NCI-H1417 (cell line): ENCODE measurements at regions not wholly inside any gene's neighbourhood (a gene's known extent, or its start where the extent isn't known, plus 50 kb on each side); places are given as distances from the start of the nearest gene placed in this dataset.
"Not testable (repeated sequence)": the region's sequence is repeated elsewhere in the genome, so short reads cannot be mapped to it uniquely, and the experiment has no call there.

ENCODE experiments used
- DNase-seq, 3 experiments: peaks; one replicate each; lab custom pipeline; 2025; lab: John Stamatoyannopoulos, UW

DNA sequence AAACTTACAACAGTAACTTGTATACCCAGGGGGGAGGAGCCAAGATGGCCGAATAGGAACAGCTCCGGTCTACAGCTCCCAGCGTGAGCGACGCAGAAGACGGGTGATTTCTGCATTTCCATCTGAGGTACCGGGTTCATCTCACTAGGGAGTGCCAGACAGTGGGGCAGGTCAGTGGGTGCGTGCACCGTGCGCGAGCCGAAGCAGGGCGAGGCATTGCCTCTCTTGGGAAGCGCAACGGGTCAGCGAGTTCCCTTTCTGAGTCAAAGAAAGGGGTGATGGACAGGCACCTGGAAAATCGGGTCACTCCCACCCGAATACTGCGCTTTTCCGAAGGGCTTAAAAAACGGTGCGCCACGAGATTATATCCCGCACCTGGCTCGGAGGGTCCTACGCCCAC is 278.8 kb downstream of the FAM47B start:
- DNase-seq, result not testable (repeated sequence)

DNA sequence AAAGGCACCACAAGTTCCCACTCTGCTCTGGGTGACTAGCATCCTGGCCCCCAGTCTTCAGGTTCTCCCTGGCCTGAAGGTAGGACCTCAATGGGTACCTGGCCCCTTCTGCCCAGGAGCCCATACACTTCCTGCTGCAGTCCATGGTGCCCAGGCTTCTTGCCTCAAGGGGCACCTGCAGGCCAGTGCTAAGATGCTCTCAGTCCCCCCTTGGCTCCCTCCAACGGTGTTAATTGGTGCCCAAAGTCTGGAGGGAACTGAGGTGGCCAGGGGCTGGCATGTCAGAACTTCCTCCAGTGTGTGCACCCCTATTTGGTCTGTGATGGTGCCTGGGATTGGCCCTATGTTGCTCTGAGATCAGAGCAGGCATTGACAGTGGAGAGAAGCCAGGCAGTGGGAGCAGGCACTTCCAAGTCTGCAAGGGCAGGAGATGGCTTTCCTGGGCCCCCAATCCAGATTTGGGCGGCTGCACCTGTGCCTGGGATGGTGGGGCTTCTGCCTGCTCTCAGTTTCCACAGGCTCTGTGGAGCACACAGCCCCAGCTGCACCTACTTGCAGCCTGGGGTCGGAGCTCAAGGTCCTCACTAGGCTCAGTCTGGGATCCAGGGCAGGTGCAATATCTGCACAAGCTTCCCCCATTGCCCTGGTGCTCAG is 301.6 kb downstream of the FAM47B start:
- no peak for DNase-seq

DNA sequence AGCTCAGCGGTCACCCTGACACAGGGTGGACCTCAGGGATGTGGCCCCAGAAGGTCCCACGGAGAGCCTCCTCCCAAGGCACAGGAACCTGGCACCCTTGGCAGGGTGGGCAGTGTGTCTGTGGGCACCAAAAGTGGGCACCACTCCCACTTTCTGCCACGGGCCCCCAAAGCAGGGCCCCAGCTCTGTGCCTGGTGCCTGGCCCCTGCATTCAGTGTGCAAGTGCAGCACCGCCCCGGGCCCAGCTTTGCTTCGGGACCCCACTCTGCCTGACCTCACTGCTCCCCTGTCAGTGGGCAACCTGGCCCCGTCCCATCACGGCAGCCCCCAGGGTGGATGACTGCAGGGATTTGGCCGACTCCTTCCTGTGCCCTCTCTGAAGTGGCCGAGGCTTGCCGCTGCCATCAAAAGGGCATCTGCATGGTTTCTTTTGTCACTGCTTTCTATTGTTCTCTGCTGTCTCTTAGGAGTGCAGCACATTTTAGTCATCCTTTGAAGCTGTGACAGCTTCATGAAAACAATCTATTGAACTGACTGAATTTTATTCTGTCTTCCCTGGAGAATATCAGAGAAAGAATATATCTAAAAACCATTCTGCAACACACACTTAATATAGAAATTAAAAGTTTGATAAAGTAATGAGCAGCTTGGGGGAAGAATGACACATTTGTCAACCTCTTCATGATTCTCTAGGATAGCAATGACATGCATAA is 302.4 kb downstream of the FAM47B start:
- DNase-seq, result no peak

DNA sequence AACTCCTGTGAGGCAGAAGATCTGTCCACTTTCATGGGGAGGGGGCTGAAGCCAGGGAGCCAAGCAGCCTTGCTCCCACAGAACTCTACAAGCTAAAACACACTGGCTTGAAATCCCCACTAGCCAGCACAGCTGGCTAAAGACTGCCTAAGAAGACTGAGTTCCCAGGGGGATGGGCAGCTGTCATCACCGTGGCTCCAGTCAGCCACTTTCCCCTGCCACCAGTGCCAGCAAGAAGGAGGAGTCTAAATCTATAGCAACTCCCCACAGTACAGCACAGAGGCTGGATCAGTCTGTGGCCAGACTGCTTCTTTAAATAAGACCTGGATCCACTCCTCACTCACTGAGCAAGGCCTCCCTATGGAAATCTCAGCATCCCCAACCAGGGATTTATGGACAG is 308.6 kb downstream of the FAM47B start:
- DNase-seq, result no peak

DNA sequence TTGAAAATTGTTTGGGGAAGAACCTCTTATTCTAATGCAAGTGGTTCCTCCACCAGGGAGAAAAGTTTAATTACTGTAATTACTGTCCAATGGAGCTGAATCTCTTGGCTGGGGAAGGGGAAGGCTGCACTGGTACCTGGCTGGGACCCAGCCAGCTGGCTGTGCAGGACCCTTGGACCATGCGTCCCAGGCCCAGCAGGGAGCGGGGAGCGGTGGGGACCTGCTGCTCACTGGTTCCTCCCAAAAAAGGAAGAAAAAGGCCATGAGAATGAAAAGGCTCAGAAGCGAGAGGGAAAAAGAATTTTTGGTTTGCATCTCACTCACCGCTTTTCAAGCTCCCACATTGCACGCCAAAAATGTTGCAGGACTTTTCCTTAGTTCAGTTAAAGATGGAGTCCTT is 333.5 kb downstream of the FAM47B start:
- peak in 1 of 3 experiments; percentile 41 for DNase-seq

DNA sequence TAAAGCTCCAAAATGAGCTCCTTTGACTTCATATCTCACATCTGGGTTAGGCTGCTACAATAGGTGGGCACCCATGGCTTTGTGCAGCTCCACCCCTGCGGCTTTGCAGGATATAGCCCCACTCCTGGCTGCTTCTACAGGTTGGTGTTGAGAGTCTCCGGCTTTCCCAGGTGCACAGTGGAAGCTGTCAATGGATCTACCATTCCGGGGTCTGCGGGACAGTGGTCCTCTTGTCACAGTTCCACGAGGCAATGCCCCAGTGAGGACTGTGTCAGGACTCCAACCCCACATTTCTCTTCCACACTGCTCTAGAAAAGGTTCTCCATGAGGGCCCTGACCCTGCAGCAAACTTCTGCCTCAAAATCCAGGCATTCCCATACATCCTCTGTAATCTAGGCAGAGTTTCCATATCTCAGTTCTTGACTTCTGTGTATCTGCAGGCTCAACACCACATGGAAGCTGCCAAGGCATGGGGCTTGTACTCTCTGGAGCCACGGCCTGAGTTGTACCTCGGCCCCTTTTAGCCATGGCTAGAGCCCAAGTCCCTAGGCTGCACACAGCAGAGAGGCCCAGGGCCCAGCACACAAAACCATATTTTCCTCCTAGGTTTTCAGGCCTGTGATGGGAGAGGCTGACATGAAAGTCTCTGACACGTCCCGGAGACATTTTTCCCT is 342.8 kb downstream of the FAM47B start:
- no peak for DNase-seq

DNA sequence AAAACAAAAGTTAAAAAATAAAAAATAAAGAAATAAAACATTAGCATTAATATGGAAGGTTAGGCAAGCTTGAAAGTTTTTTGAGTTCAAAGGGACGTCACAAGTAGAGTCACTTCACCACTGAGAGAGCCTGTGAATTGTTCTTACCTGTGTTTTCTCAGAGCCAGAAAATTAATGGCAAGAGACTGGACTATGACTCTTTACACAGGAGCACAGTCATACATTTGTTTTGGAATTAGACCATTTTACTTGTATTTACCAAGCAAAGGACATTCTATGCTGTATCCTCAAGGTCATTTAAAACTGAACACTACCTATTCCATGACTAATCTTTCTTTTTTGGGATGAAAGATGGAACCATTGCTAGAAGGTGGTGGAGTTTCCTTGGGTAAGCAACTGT is 346.1 kb downstream of the FAM47B start:
- no peak for DNase-seq

DNA sequence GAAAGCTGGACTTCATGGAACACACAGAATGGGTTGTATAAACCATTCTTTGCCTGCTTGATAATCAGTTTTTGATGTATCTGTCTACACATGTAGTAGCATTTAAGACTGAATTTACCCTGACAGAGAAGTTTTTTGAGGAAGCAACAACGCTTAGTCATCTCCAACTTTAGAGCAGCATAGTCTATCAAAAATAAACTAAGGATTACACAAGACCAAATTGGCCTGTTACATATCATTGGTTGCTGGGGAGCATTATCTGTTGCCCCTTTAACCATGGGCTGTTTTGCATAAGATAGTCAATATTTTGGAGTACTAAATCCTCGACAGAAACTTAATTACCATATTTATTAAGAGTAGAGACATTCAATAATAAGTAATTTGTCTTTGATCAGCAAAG is 347.4 kb downstream of the FAM47B start:
- DNase-seq, result no peak

DNA sequence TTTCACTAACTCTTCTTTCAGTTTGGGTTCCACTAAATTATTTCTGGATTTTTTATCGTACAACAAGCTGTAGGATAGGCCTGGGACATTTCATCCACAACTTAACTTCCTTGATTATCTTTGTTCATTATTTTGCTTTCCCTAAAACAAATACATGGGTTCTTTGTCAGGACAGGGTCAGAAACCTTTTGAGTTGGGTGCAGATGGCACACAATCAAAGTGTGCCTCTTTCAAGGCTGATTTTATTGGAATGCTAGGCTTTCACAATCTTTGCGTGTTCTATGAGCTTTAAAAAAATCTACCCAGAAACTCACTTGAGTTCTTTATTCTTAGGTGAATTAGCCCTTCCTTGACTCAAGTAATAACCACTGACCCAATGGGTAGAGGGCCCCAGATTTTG is 348.4 kb downstream of the FAM47B start:
- DNase-seq, result no peak

DNA sequence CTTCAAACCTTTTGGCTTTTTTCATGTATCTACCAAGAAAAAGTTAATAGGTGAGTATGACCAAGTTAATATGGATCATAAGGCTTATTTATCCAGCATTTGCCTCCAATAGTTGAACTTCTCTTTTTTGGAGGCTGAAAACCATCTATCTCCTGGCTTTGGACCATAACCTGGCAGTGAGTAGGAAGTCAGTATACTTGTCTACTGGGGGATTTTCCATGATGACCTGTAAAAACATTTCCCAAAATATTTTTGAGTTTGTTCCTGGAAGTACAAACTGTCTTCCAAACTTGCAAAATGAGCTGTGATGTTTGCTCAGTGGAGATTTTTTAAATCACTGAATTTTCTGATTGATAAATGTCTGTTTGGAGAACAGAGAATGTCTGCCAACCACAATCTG is 349.9 kb downstream of the FAM47B start:
- DNase-seq, result no peak

DNA sequence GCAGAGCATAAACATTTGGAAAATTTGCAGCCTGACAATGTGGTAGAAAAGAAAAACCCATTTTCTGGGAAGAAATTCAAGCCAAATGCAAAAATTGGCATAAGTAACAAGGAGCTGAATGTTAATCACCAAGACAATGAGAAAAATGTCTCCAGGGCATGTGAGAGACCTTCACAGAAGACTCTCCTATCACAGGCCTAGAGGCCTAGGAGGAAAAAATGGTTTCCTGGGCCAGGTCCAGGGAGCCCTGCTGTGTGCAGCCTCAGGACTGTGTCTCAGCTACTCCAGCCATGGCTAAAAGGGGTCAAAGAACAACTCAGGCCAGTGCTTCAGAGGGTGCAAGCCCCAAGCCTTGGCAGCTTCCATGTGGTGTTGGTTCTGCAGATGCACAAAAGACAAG is 362.4 kb downstream of the FAM47B start:
- DNase-seq, result not testable (repeated sequence)

DNA sequence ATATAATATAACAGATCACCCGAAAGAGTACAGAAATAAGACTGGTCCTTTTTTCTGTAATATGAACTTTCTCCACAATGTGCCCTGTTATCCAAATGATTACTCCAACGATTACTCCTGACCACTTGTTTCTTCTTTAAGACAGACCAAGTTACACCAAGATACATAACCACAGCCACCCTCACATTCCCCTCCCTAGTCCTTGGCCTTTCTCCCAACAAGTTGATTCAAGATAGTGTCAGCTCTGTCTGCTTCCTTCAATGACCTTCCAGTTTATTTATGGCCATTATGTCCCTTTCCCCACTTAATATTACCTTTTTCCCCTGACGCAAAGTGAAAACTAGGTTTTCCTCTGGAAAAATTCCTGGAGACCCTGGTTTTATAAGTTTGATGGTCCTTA is 397.2 kb downstream of the FAM47B start:
- no peak for DNase-seq

DNA sequence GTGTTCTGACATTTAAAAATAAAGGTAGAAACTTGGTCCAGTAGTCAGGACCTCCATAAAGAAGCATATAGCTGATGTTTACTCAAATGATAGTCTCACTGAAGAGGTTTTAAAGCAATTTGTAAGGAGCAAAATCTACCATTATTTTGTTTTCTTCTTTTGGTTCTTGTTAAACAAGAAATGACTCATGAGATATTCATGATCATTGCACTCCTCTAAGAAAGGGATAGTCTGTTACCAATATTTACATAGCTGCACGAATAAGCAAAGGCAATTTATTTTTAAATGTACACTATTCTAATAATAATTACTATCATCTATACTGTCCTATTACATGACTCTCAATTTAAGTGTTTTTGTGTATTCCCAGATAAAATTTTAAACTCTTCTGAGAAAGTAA is 397.9 kb downstream of the FAM47B start:
- no peak for DNase-seq

DNA sequence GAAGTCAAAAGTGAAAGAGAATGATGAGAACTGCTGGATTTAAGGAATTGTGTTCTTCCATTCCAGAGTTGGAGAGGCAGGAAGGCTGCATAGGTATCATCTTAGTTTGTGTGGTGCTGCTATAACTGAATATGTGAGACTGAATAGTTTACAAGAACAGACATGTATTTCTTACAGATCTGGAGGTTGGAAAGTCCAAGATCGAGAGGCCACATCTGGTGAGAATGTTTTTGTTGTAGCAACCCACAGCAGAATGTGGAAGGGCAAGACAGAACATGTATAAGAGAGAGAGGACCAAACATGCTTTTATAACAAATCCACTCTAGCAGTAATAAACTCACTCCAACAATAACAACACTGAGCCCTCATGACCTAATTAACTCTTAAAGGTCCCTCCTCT is 408.6 kb downstream of the FAM47B start:
- peak in 1 of 3 experiments; percentile 23 for DNase-seq

DNA sequence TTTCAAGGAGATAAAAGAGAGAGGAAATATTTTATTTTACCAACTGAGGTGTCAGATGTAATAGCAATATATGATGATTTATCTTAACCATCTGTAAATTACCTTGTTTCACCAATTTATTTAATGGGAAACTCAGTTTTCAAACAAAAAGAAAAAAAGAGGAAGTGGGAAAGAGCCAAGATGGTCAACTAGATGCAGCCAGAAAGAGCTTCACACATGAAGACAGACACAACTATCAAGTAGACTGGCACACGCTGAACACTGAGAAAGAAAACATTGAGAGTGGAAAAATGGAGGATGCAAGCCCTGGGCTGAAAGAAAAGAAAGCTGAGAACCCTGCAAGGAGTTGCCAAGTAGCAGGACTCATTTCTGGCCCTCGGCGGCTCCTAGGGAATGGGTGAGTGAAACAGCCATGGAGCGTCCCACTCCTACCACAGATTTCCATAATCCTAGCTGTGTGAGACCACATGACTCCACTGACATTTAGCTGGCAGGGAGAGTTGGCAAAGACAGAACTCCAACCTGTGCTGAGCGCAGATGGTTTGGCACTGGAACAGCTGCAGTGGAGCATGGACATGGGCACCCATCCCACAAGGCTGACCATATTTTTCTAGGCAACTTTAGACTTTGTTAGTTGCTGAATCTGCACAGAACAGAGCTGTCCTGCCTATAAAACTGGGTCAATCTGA is 409.3 kb downstream of the FAM47B start:
- no peak for DNase-seq

DNA sequence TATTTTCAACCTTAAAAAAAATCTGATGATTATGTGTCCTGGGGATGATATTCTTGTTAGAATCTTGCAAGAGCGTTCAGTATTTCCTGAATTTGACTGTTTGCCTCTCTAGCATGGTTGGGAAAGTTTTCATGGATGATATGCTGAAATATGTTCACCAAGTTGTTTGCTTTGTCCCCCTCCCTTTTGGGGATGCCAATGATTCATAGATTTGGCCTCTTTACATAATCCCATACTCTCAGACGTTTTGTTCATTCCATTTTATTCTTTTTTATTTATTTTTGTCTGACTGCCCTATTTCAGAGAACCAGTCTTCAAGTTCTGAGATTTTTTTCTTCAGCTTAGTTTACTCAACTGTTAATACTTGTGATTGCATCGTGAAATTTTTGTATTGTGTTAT is 415.1 kb downstream of the FAM47B start:
- no peak for DNase-seq

DNA sequence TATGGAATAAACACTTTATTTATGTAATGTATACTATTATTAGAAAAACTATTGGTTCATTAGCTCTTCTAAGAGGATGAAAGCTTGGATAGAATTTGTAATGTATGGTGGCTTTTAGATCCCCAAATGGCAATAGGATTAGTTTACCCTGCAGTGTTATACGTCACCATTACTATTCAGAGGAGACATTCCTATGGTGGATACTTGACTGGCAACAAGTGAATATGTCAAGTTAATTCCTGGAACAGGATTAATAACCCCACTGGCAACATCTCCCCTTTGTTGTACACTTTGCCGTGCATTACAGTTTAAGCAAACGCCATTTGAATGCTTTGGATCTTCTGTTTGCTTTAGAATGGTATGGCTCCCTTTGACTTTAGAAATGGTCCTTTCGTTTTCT is 420.3 kb downstream of the FAM47B start:
- DNase-seq, result peak in 1 of 3 experiments; percentile 39

DNA sequence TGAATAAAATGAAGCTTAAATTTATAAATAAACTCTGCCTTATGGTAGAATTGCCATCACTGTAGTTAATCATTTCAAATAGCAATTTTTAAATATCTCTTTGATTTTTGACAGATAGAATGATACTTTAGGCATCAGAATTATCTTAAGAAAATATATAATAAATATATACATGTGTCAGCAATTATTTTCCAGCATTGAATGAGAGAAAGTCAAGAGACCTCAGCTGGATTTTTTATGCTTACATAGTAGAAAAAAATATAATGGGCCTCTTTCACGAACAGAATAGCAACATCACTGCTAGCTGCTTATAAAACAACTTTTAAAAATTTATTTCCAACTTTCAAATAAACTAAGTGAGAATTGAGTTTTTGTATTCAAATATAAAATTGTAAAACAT is 424.0 kb upstream of the MAGEB16 start:
- DNase-seq, result no peak

DNA sequence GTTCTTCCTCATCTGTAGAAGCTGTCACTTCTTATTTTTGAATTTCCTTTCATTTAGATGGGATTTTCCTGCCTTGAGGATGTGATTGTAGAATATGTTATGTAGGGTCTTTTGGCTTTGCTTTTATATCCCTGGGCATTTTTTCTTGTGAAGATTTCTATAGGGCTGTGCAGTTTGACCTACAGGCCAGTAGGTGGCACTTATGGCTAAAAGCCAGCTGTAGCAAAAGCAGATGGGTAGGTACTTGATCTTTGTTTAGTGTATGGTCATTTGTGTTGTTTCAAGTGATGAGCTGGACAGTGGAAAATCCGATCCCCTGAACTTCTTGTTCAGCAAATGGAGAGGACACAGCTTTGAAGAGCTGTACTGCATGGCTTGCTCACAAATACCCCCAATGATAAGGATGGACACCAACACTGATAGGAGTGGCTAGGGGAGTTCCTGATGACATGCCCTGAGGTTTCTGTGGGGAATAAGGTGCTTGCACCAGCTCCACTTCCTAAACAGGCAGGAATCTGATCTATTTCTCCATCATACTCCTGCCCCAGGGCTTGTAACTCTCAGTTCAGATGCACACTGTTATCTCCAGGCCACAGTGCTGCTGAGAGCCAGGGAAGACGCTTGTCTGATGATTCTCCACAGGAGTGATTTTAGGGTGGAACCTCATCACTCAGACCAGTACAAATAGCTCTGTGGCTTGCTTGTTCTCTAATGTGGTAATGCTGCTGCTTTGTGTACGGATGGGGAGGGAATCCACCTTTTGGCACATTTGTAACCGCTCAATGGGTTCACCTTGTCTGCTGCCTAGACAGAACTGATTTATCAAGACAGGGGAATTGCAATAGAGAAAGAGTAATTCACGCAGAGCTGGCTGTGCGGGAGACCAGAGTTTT is 417.1 kb upstream of the MAGEB16 start:
- DNase-seq, result peak in 2 of 3 experiments; percentile 28 to 69

DNA sequence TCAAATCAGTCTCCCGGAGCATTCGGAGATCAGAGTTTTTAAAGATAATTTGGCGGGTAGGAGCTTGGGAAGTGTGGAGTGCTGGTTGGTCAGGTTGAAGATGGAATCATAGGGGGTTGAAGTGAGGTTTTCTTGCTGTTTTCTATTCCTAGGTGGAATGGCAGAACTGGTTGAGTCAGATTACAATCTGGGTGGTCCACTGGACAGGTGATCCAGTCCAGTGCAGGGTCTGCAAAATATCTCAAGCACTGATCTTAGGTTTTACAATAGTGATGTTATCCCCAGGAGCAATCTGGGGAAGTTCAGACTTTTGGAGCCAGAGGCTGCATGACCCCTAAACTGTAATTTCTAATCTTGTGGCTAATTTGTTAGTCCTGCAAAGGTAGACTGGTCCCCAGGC is 416.4 kb upstream of the MAGEB16 start:
- not testable (repeated sequence) for DNase-seq

DNA sequence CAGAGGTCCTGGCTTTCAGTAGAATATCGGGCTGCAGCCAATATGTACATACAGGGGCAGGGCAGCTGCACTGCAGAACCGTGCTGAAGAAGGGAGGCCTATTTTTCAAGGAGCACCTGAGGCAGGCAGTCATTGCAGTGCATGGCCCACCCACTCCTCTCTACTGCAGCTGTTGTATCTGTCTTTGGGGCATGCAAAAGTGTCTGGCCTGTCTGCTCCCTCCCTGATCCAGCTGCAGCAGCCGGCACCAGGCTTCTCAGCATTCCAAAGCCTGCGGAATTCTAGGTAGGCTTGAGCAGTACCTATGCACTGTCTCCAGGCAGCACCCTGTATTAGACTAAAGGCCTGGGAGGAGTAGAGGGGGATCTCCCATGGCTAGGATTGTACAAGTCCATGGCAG is 415.2 kb upstream of the MAGEB16 start:
- DNase-seq, result peak in 1 of 3 experiments; percentile 8

DNA sequence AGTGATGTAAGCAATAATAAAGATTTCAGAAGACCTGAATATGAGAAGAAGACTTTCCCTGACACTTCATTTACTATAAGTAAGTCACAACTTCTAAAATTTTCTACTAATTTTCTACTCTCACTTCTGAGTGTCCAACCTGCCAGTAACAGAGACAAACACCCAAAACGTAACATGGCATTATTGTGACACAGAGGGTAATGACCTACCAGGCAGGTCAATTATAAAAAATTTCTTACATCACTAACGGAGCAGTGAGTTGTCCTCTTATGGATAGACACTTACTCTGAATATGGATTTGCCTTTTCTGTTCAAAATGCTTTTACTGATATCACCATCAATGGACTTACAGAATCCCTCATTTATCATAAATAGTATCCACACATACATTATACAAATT is 405.9 kb upstream of the MAGEB16 start:
- no peak for DNase-seq
